Brain microvascular endothelial cell (primary cell): ENCODE measurements at regions not wholly inside any gene's neighbourhood (a gene's known extent, or its start where the extent isn't known, plus 50 kb on each side); places are given as distances from the start of the nearest gene placed in this dataset.

Source experiments
- DNase-seq: peaks from one replicate; pipeline ENCODE4 v3.0.0-alpha.2; 2020
- H3K27ac ChIP-seq: fragments of 250-450 bp; sonication (Bioruptor Pico); 2 replicates; pipeline ENCODE4 v1.5.1; 2020; ENCODE audit warnings: mild to moderate bottlenecking, moderate library complexity
- H3K27me3 ChIP-seq: fragments of 250-450 bp; sonication (Bioruptor Pico); replicated peaks from 2 replicates; pipeline ENCODE4 v1.5.1; 2020; ENCODE audit warnings: mild to moderate bottlenecking
- H3K36me3 ChIP-seq: fragments of 250-450 bp; sonication (Bioruptor Pico); replicated peaks from 2 replicates; pipeline ENCODE4 v1.5.1; 2020; ENCODE audit warnings: mild to moderate bottlenecking
- H3K4me3 ChIP-seq: 2 replicates; pipeline ENCODE4 v1.5.1; 2011; ENCODE audit warnings: low read depth, mild to moderate bottlenecking, control low read depth, low read length, moderate library complexity
- CTCF ChIP-seq: IDR thresholded peaks from 2 replicates; pipeline ENCODE4 v1.5.1; 2011; ENCODE audit warnings: low read depth, mild to moderate bottlenecking, moderate library complexity, low read length, control low read depth, inconsistent platforms; ENCODE audit errors: missing control alignments
- in situ Hi-C: cut with HindIII; loops from 2 replicates; pipeline ENCODE4 v1.10.0; 2017; ENCODE audit warnings: low sequenced_read_pairs, low pct_ligation_motif_present

DNA sequence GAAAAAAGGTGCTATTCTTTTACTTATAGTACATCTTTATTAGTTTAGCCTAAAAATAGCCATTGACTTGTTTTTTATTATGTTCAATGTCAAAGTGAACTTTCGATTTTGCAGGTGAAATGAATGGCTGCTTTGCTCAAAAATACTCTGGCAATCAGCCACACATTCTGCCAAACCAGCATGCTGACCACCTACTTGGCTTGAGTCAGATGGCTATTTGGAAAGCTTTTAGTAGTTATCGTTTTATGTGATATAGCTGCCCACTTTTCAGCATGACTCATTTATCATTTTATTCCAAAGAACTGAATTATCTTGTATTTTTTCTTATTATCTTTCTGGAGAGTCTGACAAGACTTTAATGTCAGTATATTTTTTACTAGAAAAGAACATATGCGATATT, 1615.8 kb upstream of the TMEFF2 start:
- in situ Hi-C loops, result no loop called here
- Histone ChIP-seq H3K27ac (no peak overlapping the region), H3K4me3 (no peak overlapping the region), H3K27me3 (no peaks in the 10 kb centered on the region), H3K36me3 (no peaks in the 10 kb centered on the region)
- DNase-seq, result no peak
- no peak for TF ChIP-seq CTCF

DNA sequence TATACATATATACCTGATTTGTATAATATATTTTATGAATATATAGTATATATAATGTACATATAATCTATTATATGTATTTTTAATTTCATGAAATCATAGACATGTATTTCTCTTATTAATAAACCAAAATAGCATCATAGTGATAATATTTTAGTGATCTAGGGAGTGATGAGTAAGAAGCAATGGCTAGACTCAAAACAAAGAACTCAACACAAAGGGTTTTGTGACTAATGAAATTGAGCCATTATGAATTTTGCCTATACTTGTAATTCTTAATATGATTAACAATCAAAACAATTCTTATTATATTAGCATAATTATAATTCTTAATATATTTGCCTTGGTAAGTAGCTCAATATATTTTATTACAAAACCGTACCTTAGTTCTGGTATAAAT, 1614.1 kb upstream of the TMEFF2 start:
- DNase-seq, result no peak
- H3K36me3 ChIP-seq, result no peaks in the 10 kb centered on the region
- no peaks in the 10 kb centered on the region for H3K27me3 ChIP-seq
- no peak overlapping the region for H3K27ac ChIP-seq
- in situ Hi-C loops, result no loop called here
- TF ChIP-seq CTCF, result no peak
- H3K4me3 ChIP-seq, result no peak overlapping the region

DNA sequence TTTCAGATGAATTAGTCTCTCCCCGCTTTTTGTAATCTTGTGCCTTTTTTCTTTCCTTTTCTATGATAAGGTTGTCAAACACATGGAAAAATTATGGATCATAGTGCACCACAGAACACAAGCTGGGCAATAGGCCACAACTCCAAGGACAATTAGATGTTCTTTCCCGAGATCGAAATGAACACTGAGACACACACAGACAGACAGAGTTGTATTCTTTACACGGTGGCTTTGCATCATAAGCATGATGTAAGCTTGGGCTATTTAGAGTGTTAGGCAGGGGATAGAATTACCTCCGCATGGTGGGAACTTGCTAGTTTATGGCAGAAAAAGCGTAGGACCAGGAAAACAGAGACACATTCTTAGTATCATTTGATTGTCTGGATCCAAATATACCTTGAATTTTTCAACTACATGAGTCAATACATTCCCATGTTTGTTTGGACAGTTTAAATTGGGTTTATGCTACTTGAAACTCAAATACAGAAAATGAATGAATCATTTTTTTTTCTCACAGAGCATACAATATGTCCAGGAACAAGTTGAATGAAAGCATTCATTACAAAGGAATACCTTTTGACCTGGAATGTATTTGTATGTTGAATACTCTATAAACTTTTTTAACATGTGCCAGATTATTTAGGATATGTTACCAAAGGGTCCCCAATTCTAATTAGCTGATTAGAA, 1611.5 kb upstream of the TMEFF2 start:
- H3K27me3 ChIP-seq, result no peaks in the 10 kb centered on the region
- no peak overlapping the region for H3K27ac ChIP-seq
- no peaks in the 10 kb centered on the region for H3K36me3 ChIP-seq
- no peak overlapping the region for H3K4me3 ChIP-seq
- DNase-seq, result no peak
- no peak for TF ChIP-seq CTCF
- in situ Hi-C loops, result no loop called here

DNA sequence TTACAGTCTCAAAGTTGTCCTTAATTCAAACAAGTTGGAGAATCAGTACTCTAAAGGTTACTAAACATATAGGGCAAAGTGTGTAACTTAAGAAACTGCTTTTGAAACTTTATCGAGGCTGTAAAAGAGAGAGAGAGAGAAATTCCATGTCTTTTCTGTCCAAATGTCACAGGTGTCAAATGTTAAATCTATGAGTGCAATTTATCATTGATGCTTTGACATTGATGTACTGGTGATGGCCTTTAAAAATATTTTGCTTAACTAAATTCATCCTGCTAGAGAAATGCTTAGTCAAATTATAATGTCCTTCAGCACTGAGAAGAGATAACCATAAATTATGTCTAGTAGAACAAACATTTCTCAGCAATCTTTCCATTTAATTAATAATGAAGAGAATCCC, 1602.1 kb upstream of the TMEFF2 start:
- no peak overlapping the region for H3K27ac ChIP-seq
- no peaks in the 10 kb centered on the region for H3K36me3 ChIP-seq
- H3K27me3 ChIP-seq, result no peaks in the 10 kb centered on the region
- in situ Hi-C loops, result no loop called here
- DNase-seq, result no peak
- no peak for TF ChIP-seq CTCF
- no peak overlapping the region for H3K4me3 ChIP-seq

- in situ Hi-C loops, result no loop called here
- Histone ChIP-seq H3K4me3 (no peak overlapping the region), H3K27ac (peak overlapping the region; percentile 57), H3K36me3 (no peaks in the 10 kb centered on the region), H3K27me3 (no peaks in the 10 kb centered on the region)
- no peak for DNase-seq
- no peak for TF ChIP-seq CTCF
These were observed 1599.2 kb upstream of the TMEFF2 start for GRCh38 chr2:193793914-193794313.

GRCh38 chr2:193783681-193784080, 1588.9 kb upstream of the TMEFF2 start:
- DNase-seq, result no peak
- H3K27ac ChIP-seq, result no peak overlapping the region
- H3K27me3 ChIP-seq, result no peaks in the 10 kb centered on the region
- in situ Hi-C loops, result no loop called here
- no peak for TF ChIP-seq CTCF
- H3K36me3 ChIP-seq, result no peaks in the 10 kb centered on the region
- no peak overlapping the region for H3K4me3 ChIP-seq
